Activated CD8-positive, alpha-beta memory T cell treated with anti-CD3 and anti-CD28 coated beads, Interleukin-2, amount 50 U/mL, for 1 hour (primary cell): ENCODE measurements at regions not wholly inside any gene's neighbourhood (a gene's known extent, or its start where the extent isn't known, plus 50 kb on each side); places are given as distances from the start of the nearest gene placed in this dataset.

Experiments used
- DNase-seq: peaks from one replicate; pipeline ENCODE4 v3.0.0-alpha.2; 2020; ENCODE audit errors: extremely low read depth

DNA sequence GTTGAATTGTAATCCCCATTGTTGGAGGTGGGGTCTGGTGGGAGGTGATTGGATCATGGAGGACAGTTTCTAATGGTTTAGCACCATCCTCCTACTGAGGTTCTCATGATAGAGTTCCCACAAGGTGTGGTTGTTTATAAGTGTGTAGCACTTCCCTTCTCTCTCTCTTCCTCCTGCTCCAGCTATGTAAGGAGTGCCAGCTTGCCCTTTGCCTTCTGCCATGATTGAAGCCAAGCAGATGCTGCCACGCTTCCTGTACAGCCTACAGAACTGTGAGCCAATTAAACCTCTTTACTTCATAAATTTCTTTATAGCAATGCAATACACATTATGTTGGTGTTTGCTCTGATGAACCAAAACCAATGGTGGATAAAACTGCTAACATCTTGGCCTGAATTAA is 238.2 kb downstream of the EFNB2 start:
- no peak for DNase-seq

- DNase-seq, result no peak
Observed at GRCh38 chr13:106296723-106297122, 238.7 kb downstream of the EFNB2 start.

GRCh38 chr13:106295971-106296370 is 239.5 kb downstream of the EFNB2 start:
- no peak for DNase-seq

- DNase-seq, result no peak
Observed at GRCh38 chr13:106291006-106291405, 244.5 kb downstream of the EFNB2 start.

GRCh38 chr13:106287351-106287750 is 248.1 kb downstream of the EFNB2 start:
- no peak for DNase-seq

GRCh38 chr13:106286811-106287210 is 248.7 kb downstream of the EFNB2 start:
- DNase-seq, result no peak

DNA sequence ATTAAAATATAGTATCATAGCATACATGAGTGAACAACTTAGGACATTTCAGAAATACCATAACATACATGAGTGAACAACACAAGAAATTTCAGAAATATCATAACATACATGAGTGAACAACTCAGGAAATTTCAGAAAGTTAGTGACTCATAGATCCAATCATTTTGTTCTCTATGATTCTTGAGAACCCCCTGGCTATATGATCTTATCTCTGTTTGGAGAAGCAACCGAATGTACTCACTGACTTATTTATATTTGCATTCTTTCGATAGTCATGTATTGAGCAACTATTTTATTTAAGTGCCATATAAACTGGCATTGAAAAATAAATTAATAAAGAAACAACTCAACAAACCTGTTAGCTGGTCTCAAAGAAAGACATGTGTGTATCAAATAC is 251.1 kb downstream of the EFNB2 start:
- DNase-seq, result no peak

- DNase-seq, result no peak
Observed at GRCh38 chr13:106281426-106281825, 254.0 kb downstream of the EFNB2 start.

GRCh38 chr13:106277484-106278154 is 257.8 kb downstream of the EFNB2 start:
- DNase-seq, result no peak

- no peak for DNase-seq
Observed at GRCh38 chr13:106276876-106277275, 258.6 kb downstream of the EFNB2 start.

DNA sequence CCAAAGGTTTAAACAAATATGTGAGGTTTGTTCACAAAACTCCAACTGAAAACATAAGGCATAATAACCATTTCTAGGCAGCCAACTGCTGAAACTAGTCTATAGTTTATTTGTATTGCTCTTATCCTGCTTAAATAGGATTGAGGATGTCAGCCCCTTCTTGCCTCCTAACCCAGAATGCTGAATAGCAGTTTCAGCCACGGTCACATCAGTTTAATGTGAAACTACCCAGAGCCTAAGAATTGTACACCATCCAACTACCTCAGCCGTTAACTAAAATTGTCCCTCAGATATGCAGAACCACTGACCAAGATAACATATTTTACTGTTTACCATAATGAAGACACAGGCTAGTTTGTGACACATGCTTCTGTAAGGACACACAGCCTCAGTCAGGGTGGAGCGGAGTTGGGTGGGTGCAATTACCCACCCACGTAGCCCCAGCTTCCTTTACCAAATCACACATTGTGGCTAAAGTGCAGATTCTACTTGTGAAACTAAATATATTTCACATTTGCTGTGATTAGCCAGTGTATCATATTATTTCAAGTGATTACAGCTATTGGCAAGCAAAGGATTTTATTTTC is 259.9 kb downstream of the EFNB2 start:
- no peak for DNase-seq

GRCh38 chr13:106274551-106275203 is 260.8 kb downstream of the EFNB2 start:
- no peak for DNase-seq

DNA sequence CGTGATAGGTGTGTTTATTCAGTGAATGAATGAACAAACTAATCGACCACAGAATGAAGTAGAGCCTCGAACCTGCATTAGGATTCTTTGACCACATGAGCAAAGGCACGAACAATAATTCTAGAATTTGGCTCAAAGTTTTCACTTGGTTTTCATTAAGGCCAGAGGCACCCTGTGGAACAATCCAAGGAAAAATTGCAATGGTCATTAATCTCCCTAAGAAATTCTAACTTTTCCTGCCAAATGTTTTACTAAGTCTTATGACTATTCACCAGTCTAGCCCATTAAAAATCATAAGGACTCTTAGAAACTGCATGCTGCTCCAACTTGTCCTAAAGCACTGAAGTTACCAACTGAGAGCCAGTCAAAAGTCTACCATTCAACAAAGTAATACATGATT is 271.7 kb downstream of the EFNB2 start:
- no peak for DNase-seq

DNA sequence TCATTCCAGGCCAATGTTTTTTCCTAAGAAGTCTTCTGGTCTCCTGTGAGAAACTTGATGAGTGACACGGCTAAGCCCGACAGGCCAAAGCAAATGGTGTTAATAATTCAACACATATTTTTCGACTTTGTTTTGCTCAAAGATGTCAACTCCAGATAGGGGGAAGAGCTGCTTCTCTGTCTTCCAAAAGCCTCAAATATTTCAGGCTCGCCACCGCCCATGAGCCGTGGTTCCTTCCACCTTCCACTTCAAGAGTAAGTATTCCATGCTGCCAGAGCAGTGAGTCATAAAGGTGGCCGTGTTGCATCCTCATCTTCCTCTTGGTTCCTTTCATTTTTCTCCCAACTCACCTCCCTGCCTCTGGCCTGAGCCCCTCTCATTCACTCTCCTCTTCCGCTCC is 272.6 kb downstream of the EFNB2 start:
- no peak for DNase-seq

DNA sequence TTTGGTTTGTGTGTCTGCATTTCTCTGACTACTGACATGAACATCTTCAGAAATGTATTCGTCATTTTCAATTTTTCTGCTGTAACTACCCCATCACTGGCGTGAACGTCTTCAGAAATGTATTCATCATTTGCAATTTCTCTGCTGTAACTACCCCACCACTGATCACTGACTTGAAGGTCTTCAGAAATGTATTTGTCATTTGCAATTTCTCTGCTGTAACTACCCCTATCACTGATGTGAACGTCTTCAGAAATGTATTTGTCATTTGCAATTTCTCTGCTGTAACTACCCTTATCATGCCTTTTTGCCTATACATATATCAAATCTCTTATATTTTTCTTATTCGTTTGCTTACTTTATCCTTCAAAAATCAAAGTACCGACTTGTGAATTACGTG is 274.0 kb downstream of the EFNB2 start:
- no peak for DNase-seq

DNA sequence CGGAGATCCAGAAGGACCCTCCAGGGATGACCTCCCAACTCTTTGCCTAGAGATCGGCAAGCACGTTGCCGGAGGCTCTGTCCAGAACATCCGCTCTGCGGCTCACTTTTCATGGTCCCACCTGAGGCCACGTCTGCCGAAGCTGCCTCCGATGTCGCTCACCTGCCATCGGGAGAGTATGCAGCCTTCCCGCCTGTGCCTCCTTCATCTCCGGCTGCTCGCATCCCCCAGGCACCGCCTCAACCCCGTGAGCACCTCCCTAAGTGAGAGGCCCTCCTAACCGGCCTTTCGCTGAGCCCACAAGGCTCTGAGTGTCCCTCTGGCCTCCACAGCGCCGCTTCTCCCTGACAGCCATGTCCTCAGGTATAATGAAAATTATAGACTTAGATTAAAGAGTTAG is 275.1 kb downstream of the EFNB2 start:
- no peak for DNase-seq

GRCh38 chr13:106259928-106260327 is 275.5 kb downstream of the EFNB2 start:
- no peak for DNase-seq

DNA sequence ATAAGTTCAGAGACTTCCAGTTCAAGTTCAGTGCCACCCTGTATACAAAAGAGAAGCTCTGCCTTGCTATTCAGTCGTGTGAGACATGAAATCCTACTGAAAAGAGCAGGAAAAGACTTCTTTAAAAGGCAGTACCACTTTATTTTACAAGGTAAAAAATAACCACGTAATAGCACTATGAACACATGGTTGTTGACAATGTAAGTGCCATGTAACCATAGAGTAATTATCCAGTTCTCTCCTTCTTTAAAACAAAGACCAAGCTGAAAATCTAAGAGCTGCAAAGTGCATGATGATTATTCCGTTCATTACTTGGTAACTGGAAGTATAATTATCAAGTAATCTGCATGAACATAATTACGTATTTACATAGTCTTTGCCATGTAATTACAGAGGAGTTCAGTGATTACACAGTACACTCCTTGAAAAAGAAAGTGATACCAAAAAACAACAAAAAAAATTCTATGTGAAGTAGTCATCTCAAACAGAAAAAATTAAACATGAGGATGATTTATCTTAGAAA is 288.7 kb downstream of the EFNB2 start:
- no peak for DNase-seq

DNA sequence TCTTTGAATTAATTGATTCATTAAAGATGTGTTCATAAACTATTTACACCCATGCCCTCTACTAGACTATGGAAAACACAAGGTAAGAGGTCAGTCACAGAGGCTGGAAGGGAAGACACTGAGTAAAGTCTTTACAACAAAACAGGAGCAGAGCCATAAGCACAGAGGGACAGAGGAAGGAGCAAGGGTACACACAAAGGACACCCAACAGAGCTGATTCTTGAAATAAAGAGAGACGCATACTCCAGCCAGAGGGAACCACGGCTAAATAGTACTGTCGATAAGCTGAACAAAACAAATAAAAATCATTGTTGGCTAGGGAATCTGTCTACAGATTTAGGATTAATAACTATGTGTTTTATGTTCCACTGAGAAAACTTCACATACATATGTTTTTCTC is 289.2 kb downstream of the EFNB2 start:
- no peak for DNase-seq

DNA sequence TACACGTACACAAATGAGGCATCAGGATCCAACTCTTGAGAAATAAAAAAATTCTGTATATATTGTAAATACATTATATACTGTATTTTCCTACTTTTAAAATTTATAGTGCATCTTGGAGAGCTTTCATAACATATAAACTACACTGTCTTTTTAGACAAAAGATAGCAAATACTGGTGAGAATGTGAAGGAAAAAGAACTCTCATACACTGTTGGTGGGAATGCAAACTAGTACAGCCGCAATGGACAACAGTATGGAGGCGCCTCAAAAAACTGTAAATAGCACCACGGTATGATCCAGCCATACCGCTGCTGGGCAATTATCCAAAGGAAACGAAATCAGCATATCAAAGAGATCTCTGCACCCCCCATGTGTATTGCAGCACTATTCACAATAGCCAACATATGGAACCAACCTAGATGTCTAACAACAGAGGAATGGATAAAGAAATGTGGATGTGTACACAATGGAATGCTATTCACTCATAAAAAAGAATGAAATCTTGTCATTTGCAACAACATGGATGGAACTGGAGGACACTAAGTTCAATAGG is 292.4 kb downstream of the EFNB2 start:
- no peak for DNase-seq

DNA sequence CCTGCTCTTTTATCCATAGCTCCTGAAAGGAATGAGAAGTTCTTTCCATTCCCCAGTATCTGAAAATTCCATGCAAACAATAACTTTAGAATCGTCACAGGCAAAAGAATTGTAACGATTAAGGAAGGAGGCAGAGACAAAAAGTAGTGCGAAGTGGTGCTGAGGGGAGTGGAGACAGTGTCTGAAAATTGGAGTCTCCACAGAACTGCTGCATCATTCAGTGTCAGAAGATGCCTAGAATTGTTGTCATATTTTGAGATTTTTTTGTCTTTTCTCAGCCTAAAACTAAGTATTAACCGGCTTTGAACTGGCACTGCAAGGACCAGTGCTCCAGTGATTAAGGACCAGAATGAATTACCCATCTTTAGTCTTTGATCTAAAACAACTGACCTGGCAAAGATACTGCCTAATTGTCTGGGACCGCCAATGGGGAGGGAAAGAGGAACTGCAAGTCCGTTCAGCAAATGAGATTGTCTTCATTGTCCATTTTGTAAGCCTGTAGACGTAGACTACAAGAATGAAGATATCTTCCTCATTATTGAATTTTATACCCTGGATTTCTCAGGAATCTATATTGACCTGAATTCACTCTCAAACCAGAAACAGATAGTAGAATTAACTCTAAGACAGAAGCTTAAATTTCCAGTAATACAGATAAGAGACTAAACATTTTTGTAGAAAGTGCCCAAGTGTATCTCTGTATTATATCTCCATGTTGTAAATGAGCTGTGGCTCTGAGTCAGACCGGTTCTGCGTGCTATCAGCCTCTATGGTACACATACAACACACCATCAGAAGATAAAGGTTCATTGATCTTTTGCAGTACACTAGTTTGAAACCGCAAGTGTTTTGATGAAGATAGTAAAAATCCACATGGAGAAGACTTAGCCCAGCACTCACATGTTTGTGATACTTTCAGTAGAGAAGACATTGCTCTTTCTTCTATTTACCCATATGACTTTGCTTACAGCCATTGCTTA is 293.2 kb downstream of the EFNB2 start:
- no peak for DNase-seq

DNA sequence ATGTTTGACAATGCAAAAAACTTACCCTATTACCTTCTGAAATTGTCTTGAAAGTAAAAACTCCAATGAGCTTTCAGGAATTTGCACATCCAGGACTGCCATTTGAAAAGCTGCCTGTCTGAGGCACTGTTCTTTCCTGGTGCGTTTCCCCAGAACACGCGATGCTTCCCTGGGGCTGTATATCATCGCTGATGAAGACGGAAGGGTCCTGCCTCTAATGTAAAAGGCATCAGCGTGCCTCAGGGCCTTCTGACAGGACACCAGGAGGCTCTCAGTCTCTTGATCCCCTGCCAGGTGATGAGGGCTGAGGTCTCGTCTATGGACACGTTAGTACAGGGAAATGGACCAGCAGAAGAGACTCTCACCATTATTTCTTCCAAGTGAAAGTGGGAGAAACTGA is 296.8 kb downstream of the EFNB2 start:
- no peak for DNase-seq
